SK-N-SH treated with all-trans-retinoic acid at 6 μM for 48 hours (cell line): ENCODE measurements at regions not wholly inside any gene's neighbourhood (a gene's known extent, or its start where the extent isn't known, plus 50 kb on each side); places are given as distances from the start of the nearest gene placed in this dataset.

Experiments
- ARNTL ChIP-seq: fragments of 450-650 bp; formaldehyde crosslinking; IDR thresholded peaks from 2 replicates; pipeline ENCODE4 v1.5.0; 2020; ENCODE audit warnings: low read depth, mild to moderate bottlenecking, moderate library complexity, borderline replicate concordance
- CSDC2 ChIP-seq: fragments of 250-450 bp; sonication (Bioruptor Pico); IDR thresholded peaks from 2 replicates; pipeline ENCODE4 v1.5.0; 2020; ENCODE audit warnings: mild to moderate bottlenecking, moderate library complexity
- RARB ChIP-seq: fragments of 250-450 bp; sonication (Bioruptor Pico); IDR thresholded peaks from 2 replicates; pipeline ENCODE4 v1.8.0; 2021; ENCODE audit warnings: mild to moderate bottlenecking, moderate library complexity
- TF ChIP-seq, protein P1 (sequence below): fragments of 250-450 bp; sonication (Bioruptor Pico); IDR thresholded peaks from 2 replicates; pipeline ENCODE4 v1.8.0; 2020; ENCODE audit warnings: mild to moderate bottlenecking, moderate library complexity, borderline replicate concordance
- TF ChIP-seq, protein P2 (sequence below): fragments of 250-450 bp; sonication (Bioruptor Pico); IDR thresholded peaks from 2 replicates; pipeline ENCODE4 v1.5.1; 2021; ENCODE audit warnings: mild to moderate bottlenecking, moderate library complexity

DNA sequence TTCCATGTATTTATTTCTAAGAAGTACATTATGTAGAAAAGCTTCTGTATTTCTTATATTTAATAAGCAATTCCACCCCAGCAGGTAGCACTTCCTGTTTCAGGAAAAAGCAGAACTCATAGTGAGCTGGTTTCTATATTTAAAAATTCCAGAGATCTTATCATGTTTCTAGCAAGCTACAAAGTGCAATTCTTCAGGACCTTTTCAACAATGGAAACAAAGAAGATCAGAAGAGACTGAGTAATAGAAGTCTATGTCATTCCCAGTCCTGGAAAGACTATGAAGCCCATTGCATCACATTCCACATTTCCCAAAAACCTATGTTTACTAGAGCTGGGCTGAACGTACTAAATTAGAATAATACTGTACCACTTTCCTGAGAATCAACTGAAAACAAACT lies 302.6 kb upstream of the NRSN1 start:
- TF ChIP-seq, protein P1, sequence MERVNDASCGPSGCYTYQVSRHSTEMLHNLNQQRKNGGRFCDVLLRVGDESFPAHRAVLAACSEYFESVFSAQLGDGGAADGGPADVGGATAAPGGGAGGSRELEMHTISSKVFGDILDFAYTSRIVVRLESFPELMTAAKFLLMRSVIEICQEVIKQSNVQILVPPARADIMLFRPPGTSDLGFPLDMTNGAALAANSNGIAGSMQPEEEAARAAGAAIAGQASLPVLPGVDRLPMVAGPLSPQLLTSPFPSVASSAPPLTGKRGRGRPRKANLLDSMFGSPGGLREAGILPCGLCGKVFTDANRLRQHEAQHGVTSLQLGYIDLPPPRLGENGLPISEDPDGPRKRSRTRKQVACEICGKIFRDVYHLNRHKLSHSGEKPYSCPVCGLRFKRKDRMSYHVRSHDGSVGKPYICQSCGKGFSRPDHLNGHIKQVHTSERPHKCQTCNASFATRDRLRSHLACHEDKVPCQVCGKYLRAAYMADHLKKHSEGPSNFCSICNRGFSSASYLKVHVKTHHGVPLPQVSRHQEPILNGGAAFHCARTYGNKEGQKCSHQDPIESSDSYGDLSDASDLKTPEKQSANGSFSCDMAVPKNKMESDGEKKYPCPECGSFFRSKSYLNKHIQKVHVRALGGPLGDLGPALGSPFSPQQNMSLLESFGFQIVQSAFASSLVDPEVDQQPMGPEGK: no peak
- TF ChIP-seq, protein P2, sequence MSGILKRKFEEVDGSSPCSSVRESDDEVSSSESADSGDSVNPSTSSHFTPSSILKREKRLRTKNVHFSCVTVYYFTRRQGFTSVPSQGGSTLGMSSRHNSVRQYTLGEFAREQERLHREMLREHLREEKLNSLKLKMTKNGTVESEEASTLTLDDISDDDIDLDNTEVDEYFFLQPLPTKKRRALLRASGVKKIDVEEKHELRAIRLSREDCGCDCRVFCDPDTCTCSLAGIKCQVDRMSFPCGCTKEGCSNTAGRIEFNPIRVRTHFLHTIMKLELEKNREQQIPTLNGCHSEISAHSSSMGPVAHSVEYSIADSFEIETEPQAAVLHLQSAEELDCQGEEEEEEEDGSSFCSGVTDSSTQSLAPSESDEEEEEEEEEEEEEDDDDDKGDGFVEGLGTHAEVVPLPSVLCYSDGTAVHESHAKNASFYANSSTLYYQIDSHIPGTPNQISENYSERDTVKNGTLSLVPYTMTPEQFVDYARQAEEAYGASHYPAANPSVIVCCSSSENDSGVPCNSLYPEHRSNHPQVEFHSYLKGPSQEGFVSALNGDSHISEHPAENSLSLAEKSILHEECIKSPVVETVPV: no peak
- TF ChIP-seq ARNTL (no peak), CSDC2 (no peak), RARB (CRISPR knock-in tag) (no peak)
